D721Med (cell line): ENCODE measurements at regions not wholly inside any gene's neighbourhood (a gene's known extent, or its start where the extent isn't known, plus 50 kb on each side); places are given as distances from the start of the nearest gene placed in this dataset.

ENCODE experiments used
- DNase-seq: peaks from one replicate; pipeline ENCODE4 v3.0.0; 2011; ENCODE audit warnings: low spot score; ENCODE audit not compliant: insufficient read length
- FAIRE-seq: peaks from 2 replicates; lab custom pipeline; 2011; peaks lifted over from hg19 to GRCh38; lab: Jason Lieb, UNC
- TF ChIP-seq, protein P1 (sequence below): IDR thresholded peaks from 2 replicates; pipeline ENCODE4 v1.5.1; 2012; ENCODE audit warnings: mild to moderate bottlenecking, control low read depth; ENCODE audit not compliant: insufficient read depth; ENCODE audit errors: missing control alignments

- FAIRE-seq (no peak), DNase-seq (no peak)
- TF ChIP-seq, protein P1, sequence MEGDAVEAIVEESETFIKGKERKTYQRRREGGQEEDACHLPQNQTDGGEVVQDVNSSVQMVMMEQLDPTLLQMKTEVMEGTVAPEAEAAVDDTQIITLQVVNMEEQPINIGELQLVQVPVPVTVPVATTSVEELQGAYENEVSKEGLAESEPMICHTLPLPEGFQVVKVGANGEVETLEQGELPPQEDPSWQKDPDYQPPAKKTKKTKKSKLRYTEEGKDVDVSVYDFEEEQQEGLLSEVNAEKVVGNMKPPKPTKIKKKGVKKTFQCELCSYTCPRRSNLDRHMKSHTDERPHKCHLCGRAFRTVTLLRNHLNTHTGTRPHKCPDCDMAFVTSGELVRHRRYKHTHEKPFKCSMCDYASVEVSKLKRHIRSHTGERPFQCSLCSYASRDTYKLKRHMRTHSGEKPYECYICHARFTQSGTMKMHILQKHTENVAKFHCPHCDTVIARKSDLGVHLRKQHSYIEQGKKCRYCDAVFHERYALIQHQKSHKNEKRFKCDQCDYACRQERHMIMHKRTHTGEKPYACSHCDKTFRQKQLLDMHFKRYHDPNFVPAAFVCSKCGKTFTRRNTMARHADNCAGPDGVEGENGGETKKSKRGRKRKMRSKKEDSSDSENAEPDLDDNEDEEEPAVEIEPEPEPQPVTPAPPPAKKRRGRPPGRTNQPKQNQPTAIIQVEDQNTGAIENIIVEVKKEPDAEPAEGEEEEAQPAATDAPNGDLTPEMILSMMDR, result no peak
These were observed 83.3 kb downstream of the ALDH8A1 start for GRCh38 chr6:134866563-134866962.

DNA sequence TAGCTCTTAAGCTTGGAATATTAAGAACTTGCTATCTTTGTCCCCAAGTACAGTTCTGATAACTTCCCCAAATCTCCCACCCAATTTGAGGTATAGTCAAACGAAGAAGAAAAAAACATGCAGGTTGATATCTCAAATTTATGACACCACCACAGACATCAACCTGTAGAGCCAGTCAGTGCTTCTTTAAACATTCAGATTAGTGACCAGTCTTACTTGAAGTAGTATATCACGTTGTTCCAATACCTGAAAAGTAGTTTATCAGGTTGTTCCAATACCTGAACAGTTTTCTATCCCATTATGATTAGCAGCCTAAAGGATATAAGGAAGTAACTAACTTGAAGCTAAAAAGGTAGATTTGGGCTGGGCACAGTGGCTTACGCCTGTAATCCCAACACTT is 85.3 kb downstream of the ALDH8A1 start:
- FAIRE-seq, result no peak
- no peak for DNase-seq
- TF ChIP-seq, protein P1, result no peak

- FAIRE-seq (no peak), DNase-seq (no peak)
- TF ChIP-seq, protein P1, result no peak
These were observed 86.0 kb downstream of the ALDH8A1 start for GRCh38 chr6:134863763-134864510.

GRCh38 chr6:134854366-134854765 is 95.5 kb downstream of the ALDH8A1 start:
- TF ChIP-seq, protein P1, result no peak
- FAIRE-seq, result no peak
- no peak for DNase-seq

DNA sequence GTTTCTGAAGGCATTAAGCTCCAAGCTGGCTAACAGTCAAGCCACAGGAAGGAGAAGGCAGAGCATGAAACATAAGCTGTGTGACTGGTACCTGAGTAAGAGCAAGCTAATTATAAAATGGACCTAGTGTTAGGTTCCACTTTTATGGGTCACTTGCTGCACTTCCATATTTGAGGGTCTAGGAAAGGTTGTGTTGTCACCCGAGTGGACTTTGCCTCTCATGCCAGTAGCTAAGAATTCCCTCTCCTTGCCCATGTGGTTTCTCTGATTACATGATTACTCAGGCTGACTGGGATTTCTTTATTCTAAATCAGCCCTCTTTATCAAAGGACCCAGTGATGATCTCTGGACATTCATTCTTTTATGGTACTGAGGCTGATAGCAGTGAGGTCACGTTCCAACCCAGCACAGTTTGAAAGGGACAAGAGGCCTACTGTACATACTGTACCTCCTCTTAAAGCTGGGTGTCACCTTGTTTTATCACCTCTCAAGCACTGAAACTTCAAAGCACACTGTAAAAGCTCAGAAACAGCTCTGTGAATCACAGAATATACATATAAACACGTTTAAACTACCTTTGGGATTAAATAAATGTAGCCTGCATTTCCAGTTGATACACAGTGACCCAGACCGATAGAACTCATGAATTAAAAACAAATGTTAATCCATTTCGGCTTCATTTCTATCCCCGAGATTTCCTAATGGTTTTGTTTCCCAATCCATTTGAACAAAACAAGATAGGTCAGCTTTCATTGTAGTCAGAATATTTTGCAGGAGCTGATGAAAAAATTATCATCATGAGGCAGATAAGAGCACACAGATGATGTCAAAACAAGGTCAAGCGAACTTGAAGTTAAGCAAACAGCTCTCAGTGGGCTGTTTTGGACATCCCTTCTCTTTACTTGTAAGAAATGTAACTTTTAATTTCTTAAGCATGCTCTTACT is 96.5 kb downstream of the ALDH8A1 start:
- TF ChIP-seq, protein P1, result no peak
- DNase-seq (no peak), FAIRE-seq (no peak)

DNA sequence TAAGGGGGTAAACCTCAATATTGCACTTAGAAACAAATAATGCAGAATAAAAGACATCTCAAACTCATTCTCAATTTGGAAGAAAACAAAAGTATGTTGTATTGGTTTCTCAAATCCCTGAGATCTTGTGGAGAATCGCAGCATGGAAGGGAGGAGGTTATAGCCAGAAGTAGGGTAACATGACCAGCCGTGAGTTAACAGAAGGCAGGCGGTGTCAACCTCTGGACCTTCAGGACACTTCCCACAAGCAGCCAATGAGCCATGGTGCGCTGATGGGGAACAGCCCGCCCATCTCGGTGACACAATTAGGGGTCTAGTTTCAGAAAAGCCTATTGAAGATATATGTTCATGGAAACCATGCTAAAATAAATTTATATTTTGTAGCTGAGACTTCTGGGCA is 98.4 kb downstream of the ALDH8A1 start:
- DNase-seq, result no peak
- no peak for FAIRE-seq
- TF ChIP-seq, protein P1, result no peak
